Stimulated activated CD4-positive, alpha-beta T cell treated with anti-CD3 and anti-CD28 coated beads, Interleukin-1b, Interleukin-23, amount 100 ng/mL, for 24 hours (primary cell): ENCODE measurements at regions not wholly inside any gene's neighbourhood (a gene's known extent, or its start where the extent isn't known, plus 50 kb on each side); places are given as distances from the start of the nearest gene placed in this dataset.

ENCODE experiments used
- DNase-seq, 4 experiments: peaks; one replicate each; pipeline ENCODE4 v3.0.0-alpha.2; 2020; ENCODE audit warnings: low read depth in 4 of 4, low spot score in 1 of 4

DNA sequence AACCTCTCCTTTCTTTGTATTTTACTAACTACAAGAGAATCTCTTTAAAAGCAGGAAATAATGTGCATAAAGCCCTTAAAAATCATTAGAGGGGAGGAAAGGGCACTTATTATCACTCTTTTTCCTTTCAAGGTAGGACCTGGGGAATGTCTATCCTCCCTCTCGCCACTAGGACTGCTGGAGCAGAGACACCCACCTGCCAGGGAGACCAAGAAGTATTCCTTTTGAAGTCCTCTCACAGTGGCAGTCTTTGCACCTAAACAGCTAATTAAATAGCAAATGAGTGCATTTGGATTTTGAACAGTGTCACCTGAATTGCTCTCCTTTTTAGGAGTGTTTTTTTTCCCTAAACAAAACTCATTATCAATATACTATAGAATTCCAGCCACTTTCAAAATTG is 874.1 kb downstream of the ZPLD1 start:
- no peak for DNase-seq

DNA sequence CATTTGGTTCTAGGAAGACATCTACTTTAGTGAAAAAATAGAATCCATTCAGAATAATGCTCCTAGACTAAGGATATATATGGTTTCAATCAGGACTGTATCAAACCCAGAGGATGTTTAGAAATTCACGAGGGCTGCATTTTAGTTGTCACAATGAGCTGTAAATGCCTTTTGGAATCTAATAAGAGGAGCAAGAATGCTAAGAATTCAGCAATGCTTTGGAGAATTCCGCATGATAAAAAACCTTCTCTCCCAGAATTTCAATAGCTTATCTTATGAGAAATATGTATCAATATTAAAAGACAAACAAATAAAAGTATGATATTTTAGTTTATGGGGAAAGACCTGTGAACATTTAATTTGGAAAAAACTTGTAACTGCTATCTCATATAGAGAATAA is 885.1 kb downstream of the ZPLD1 start:
- DNase-seq = no peak

DNA sequence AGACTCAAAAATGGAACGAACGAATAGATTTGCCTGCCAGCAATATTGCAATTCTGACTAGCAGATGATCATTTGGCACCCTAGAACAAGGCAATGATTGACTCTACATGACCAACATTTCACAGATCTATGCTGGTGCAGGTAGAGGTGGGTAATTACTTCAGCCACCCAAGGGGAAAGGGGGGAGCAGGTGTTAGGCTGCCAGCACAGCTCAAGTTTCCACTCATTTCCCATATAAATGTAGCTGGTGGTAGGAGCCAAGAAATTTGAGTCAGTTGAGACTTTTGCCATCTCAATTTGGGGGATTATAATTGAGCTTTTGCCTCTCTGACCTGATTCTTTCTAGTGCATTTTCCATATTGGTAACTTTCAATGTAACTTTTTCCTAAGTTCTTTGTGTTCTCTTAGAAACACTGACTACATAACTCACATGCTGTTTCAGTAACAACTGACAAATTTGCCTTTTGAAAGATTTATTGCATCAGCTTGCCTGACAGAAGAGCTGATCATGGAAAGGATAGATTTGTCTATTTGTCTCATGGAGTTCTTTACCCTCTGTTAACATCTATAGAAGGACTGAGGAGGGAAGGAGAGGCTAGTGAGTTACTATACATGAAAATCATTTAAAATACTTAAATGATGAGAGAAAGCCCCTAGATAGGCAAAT is 902.5 kb downstream of the ZPLD1 start:
- no peak for DNase-seq

DNA sequence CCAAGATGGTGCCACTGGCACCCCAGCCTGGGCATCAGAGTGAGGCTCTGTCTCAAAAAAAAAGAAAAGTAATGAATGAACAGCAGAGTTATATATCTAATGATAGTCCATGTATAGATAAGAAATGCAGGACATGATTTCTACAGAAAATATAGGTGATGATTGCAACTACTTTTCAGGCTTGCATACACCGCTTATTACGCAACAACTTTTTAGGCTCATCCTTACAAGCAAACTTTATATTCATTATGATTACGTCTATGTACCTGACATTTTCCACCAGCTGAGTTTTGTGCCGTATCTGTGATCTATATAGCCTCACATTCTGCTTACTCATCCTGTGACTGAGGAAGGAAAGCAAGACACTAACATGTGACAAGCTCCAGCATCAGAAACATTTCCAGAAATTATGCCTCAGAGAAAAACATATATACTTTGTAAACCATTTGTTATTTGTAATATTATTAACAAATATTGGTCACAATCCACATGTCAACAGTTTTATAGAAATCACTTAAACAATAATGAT is 906.3 kb downstream of the ZPLD1 start:
- DNase-seq = no peak

DNA sequence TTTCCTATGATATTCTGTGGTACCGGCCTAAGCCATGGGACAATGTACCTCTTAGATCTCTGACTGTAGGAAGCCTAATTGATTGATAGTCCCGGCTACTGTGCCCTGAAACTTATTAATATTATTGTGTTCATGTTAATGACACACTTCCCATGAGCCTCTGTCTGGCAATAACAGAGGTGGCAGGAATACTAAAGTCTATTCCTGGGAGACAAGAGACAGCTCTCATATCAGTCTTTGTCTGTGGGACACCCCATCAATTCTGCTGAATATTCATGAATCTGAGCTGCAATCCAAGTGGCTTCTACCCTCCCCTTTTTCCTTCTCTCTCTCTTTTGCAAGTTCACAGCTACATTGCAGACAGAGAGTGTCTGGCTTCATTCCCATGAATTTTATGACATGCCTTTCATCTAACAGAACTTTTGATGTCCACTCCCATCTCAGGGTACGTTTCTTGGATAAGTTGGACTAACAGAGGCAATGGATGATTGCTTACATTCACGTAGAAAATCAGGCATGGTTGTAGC is 907.5 kb downstream of the ZPLD1 start:
- DNase-seq = no peak

DNA sequence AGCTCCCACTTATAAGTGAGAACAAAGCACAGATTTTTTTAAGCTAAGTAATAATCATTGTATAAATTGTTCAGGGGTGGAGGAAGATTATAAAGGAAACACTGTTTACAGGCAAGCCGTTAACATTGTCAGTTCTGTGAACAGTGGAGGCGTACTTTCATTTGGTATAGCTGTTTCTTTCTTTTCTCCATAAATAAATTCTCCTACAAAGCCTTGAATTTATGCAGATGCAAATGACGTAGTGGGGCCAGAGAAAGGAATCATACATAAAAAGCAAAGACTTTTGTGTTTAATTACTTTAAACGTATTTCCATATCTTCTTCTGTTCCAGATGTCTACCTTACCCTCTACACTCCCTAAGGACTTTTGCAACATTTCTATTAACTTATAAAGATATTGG is 914.9 kb downstream of the ZPLD1 start:
- no peak for DNase-seq

DNA sequence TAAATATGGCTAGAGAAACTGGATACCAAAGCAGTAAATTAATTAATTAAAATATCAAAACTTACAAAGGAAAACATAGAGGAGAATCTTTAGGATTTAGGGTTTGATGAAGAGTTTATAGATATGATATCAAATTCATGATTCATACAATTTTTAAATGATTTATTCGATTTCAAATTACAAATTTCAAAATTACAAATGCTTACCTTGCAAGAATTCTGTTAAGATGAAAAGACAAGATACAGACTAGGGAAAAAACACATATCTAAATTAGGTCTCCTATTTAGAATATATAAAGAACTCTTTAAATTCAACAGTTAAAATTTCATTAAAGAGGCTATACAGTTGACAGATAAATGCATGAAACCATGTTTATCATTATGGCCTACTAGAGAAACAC is 930.7 kb downstream of the ZPLD1 start:
- DNase-seq = no peak

DNA sequence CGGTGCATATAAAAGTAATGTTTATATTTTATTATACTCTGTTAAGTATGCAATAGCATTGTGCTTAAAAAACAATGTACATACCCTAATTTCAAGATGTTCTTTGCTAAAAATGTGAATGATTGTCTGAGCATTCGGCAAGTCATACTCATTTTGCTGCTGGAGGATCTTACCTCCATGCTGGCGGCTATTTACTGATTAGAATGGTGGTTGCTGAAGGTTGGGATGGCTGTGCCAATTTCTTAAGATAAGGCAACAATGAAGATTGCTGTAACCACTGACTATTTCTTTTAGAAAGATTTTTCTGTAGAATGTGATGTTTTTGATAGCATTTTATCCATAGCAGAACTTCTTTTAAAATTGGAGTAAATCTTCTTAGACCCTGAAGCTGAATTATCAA is 932.7 kb downstream of the ZPLD1 start:
- DNase-seq = no peak

DNA sequence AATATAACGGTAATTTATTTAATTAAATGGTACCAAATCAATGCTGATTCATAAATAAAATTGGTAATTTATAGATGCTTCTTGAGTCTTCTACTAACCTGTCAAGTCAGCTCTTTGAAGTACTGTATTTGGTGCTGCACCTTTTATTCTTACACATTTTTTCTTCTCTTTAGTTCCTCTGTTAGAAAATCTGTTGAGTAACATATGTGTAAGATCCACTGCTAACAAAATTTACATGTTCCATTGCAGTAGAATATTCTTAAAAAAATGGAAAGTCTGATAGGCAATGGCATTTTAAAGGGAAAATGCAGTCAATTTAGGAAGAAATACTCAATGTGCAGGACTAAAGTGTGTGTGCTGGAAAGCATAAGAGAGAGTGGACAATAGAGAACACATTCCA is 936.6 kb downstream of the ZPLD1 start:
- DNase-seq = no peak

DNA sequence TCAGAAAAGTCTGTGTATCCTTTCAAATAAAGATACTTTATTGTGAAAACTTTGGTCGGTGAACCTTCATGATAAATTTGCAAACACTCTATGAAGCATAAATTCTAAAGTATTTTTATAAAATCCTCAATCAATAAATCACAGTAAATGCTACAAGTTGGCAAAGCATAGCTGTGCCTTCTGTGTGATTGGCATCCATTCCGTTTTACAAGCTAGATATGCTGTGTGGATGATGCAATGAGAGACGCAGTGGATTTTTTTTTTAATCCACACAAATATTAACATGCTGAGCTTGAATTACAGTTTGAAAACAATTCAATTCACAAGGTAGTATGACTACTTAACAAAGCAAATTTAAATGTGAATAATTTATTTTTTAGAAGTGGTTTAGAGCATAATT is 937.2 kb downstream of the ZPLD1 start:
- DNase-seq = no peak

DNA sequence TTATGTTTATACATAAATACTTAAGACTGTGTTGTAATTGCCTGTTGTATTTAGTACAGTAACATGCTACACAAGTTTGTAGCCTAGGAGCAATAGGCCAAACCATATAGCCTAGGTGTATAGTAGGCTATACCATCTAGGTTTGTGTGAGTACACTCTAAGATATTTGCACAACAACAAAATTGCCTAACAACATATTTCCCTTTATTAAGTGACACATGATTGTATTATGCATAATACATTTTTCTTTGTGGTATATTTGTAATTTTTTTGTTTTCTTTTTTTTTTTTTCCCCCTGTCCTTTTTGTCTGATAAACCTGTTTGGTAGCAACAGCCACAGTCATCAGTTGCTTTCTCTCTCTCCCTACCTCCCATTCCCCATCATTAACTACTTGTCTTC is 945.6 kb downstream of the ZPLD1 start:
- no peak for DNase-seq

DNA sequence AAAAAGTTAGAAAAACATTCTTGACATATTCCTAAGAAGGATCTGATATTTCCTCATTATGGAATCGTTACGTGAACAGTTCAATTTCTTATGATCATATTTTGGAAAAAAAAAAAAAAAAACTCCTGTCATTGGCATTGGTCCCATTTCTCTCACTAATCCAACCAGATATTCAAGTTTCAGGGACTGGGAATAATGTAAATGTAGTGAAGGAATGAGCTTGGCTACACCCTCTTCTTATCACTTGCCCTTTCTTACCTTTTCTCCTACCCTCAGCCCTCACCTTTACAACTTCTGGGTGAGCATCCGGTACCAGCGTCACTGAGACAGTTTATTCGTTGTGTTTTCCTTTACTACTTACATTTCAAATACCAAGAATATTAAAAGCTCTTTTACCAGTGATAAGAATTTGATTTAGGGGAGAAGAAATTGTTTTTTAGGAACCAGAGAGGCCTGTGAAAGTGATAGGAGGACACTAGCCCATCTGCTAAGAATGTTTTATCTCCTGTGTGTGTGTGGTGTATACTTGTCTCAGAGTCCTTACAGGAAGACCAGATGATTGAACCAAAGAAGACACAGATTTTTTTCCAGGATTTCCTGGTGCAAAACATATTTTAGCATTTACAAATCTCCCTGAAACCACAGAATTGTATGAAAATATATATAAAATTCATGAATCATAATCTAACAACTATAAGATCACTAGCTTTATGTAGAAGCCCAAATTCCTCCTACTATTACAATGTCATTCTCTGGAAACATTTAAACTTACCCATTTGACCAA is 946.7 kb downstream of the ZPLD1 start:
- DNase-seq = no peak

DNA sequence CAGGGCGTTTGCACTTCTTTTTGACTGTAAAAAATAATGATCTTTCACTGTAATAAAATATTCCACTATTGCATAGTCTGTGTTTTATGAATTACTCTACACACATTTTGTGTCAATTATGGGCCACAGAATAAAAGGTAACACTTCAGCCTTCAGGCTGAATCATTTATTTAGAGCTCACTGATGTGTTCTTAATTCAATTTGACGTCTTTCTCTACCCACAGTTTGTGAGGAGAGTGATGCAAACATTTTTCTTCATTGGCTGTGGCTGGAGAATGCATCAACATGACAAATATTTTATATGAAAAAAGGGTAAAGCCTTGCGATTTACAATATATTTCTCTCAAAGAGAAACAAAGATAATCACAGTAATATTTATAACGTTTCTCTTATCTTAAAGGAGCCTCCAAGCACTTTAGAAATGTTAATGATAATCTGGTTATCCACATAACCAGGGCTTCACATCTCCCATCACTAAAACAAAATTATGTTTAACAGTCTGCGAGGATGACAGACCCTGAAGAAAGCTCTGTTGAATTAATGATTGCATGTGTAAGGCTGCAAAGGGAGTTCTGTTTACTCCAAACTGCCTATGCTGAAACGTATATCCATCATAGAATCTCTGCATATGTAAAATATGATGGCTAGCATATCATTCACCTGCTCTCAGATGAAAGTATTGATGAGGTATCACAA is 951.3 kb downstream of the ZPLD1 start:
- DNase-seq = no peak

DNA sequence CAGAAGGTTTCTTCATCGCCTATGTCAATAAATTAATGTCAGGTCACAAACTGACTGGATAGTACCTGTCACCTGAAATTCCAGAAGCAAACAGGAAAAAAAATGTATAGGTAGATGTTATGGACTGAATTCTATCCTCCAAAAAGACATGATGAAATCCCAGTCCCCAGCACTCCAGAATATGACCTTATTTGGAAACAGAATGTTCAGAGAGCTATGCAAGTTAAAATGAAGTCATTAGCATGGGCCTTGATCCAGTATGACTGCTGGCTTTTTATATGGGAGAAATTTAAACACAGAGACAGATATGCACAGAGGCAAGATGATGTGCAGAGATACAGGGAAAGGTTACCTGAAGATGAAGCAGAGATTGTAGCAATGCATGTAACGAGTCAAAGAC is 953.4 kb downstream of the ZPLD1 start:
- no peak for DNase-seq

DNA sequence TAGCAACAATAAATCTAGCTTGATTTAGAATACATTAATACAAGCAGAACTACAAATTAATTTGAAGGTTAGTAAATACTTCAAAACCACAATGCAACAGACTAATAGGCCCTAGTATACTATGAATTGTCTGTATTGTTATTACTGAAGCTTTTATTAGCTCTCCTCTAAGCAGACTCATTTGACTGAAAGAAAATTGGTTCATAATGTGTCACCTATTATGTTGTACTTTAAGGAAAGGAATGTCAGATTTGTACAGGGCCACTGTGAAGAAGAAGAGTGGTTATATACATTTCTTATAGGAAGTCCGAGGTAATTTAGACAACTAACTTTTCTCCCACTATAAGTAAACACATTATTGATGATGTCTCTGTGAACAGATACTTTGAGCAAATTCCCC is 954.5 kb downstream of the ZPLD1 start:
- DNase-seq = no peak

DNA sequence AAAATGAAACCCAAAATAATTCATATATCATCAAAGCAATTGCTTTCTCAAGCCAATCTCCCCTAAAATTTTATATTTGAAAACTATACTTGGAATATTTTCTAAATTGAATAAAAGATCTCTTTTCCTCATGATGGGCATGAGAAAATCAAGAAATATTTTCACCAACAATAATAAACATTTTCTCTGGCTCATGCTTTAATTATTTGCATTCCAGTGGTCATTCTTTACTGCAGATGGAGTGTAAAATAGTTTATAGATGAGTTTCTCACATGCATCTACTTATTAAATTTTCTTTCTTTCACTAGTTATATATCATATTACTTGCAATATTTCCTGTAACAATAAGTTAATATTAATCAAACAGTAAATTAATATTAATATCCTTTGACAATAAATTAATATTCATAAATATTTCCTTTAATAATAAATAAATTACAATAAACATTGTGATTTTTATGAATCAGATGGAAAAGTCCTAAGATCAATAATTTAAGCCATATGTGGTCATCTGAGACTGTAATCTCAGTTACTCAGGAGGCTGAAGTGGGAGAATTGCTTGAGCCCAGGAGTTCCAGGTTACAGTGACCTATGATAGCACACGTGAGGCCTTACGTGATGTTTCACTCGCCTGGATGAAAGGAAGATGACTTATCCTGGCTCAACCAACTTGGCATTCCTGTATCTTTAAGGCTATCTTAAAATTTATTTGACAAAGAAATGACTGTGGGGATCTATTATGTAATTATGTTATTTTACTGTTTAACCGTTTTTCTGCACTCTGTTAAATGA is 958.8 kb downstream of the ZPLD1 start:
- DNase-seq = no peak

DNA sequence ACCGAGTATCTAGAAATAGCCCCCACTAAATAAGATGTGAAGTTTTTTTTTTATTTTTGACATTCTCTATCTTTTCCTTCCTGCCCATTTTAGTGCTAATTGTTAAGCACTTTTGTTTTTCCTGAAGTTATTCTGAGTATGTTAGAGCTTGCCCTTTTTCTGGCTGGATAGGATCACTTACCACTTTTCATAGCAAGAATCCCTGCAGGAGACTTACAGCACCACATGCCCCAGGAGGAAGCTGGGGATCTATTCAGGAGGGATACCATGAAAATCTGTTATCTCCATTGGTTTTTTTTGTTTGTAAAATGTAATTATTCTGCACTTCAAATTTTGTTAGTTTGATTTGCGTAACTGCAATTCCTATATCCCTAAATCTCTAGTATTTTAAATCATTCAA is 968.4 kb downstream of the ZPLD1 start:
- DNase-seq = no peak

DNA sequence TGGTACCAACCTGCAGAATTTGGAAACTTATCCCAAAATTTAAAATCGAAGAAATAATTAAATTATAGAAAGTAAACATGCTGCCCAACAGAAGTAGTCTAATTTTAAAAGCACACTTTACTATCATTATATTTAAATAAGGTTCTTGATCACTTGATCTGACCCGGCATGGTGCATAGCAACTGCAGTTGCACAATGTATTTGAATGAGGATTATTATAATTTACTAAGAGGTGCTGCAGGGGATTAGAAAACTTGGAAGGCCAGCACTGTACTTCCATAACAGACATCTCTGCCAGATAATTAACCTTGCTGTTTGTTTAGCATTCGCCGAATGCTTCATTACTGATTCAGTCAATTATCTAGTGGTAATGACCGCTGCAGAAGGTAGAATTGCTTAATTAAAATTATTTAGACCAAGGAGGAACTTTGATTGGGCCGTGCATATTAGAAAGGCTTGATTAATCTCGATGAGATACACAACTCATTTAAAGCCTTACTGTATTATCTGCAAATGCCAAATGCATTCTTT is 971.6 kb downstream of the ZPLD1 start:
- no peak for DNase-seq

DNA sequence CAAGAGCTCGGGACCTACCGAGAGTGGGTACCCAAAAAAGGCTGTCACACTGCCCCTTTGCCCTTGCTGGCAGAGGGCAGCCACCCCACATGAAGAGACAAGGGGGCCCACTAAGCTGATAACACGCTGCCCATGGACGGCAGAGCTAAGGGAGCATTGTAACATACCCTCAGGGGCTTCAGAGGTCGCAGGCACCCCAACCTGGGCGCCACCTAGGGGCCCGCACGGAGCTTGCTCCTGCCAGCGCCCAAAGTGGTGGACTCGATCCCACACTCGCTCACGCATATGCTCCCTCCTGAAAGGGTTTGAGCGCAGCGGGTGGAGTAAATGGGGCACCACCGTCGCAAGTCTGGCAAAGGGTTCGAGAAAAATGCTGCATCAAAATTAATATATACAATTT is 975.4 kb downstream of the ZPLD1 start:
- DNase-seq = no peak

DNA sequence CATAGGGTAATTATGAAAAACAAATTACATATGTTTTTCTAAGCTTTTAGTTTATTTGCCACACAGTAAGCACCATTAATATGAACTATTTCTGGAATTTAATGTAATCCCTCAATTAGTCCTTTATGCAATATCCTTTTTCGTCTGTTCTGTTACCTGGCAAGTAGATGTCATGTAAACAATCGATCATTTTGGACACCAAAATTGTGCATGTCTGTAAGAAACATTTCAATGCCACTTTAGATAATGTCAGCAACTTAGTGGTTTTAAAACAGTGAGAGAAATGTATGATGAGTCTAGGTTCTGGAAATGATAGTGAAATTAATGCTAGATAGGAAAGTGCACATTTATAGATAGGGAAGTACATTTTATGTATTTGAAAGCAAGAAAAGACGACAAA is 986.6 kb downstream of the ZPLD1 start:
- DNase-seq = no peak

DNA sequence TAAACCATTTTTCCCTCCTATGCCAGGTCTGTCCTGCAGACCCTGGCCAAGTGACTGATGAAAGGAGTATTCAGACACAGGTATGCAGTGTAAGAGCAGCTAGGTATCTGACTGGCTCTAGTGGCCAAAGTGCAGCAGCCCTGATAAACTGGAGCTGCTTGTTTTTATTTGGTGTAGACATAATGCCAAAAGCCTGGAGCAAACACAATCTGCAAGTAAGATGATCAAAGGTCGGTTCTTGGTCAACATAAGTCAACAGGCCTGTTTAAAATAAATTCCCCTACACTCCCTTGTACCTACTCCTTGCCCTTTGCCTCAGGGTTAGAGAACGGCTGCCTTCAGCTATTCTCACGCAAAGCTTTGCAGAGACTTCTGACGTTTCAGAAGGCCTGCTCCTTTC is 1003.1 kb downstream of the ZPLD1 start:
- no peak for DNase-seq
